ENCODE measurements at regions not wholly inside any gene's neighbourhood (a gene's known extent, or its start where the extent isn't known, plus 50 kb on each side); places are given as distances from the start of the nearest gene placed in this dataset.
"Not testable (repeated sequence)": the region's sequence is repeated elsewhere in the genome, so short reads cannot be mapped to it uniquely, and the experiment has no call there.

- no peak for DNase-seq
- H3K27ac ChIP-seq = no peak overlapping the region
- no peak overlapping the region for H3K4me3 ChIP-seq
- no peaks in the 10 kb centered on the region for H3K36me3 ChIP-seq
- intact Hi-C loops (cut with DNase I; ENCODE audit: low total_unique reads) = no loop called here
- no peaks in the 10 kb centered on the region for H3K4me1 ChIP-seq
- H3K27me3 ChIP-seq (replicated peaks in 1 of 7) = no peaks in the 10 kb centered on the region
- peaks cover 0 to under 1% (median 0%) of the 10 kb centered on the region in 8 donors for H3K9me3 ChIP-seq
- no peak for TF ChIP-seq POLR2AphosphoS5 (IDR thresholded peaks at IDR 0.05)
- no peak for TF ChIP-seq POLR2A (IDR thresholded peaks at IDR 0.05)
- TF ChIP-seq CTCF (IDR thresholded peaks at IDR 0.05 in 8 of 11, conservative IDR thresholded peaks at IDR 0.05 in 3 of 11) = no peak
- 56 to 75% (median 60%) methylated on average over 1 of the region's 1 CpG for WGBS, 5 donors
Measured at GRCh38 chr12:91249518-91250272, 67.1 kb upstream of the DCN start.

- intact Hi-C loops (cut with DNase I; ENCODE audit: low total_unique reads) = no loop called here
- Histone ChIP-seq H3K36me3 (no peaks in the 10 kb centered on the region), H3K27me3 (replicated peaks in 1 of 7) (no peaks in the 10 kb centered on the region), H3K27ac (no peak overlapping the region), H3K4me1 (no peaks in the 10 kb centered on the region), H3K4me3 (no peak overlapping the region), H3K9me3 (peaks cover 0 to 7% (median 0%) of the 10 kb centered on the region in 8 donors)
- no peak for DNase-seq
- TF ChIP-seq POLR2AphosphoS5 (IDR thresholded peaks at IDR 0.05) (no peak), CTCF (IDR thresholded peaks at IDR 0.05 in 8 of 11, conservative IDR thresholded peaks at IDR 0.05 in 3 of 11) (no peak), POLR2A (IDR thresholded peaks at IDR 0.05) (no peak)
- 66 to 88% (median 72%) methylated on average over 1 of the region's 1 CpG for WGBS, 5 donors
Measured at GRCh38 chr12:91249054-91249453, 66.4 kb upstream of the DCN start.

GRCh38 chr12:91243177-91243576 is 60.6 kb upstream of the DCN start:
- H3K4me3 ChIP-seq; H3K27ac ChIP-seq; H3K9me3 ChIP-seq; H3K4me1 ChIP-seq; H3K36me3 ChIP-seq; H3K27me3 ChIP-seq (replicated peaks in 1 of 7); intact Hi-C loops (cut with DNase I; ENCODE audit: low total_unique reads); DNase-seq: not testable (repeated sequence)
- WGBS, 5 donors = 77 to 83% (median 80%) methylated on average over 6 of the region's 6 CpGs

GRCh38 chr12:91241756-91242155 is 59.1 kb upstream of the DCN start:
- no peak for DNase-seq
- TF ChIP-seq POLR2A (IDR thresholded peaks at IDR 0.05) (no peak), CTCF (IDR thresholded peaks at IDR 0.05 in 8 of 11, conservative IDR thresholded peaks at IDR 0.05 in 3 of 11) (no peak), POLR2AphosphoS5 (IDR thresholded peaks at IDR 0.05) (no peak)
- WGBS, 5 donors = 89 to 98% (median 91%) methylated on average over 2 of the region's 2 CpGs
- H3K4me3 ChIP-seq = no peak overlapping the region
- H3K27ac ChIP-seq = no peak overlapping the region
- H3K36me3 ChIP-seq = no peaks in the 10 kb centered on the region
- H3K9me3 ChIP-seq = peaks cover 0 to 9% (median 0%) of the 10 kb centered on the region in 8 donors
- intact Hi-C loops (cut with DNase I; ENCODE audit: low total_unique reads) = no loop called here
- H3K27me3 ChIP-seq (replicated peaks in 1 of 7) = no peaks in the 10 kb centered on the region
- H3K4me1 ChIP-seq = no peaks in the 10 kb centered on the region
